ENCODE measurements at regions not wholly inside any gene's neighbourhood (a gene's known extent, or its start where the extent isn't known, plus 50 kb on each side); places are given as distances from the start of the nearest gene placed in this dataset.
"Not testable (repeated sequence)": the region's sequence is repeated elsewhere in the genome, so short reads cannot be mapped to it uniquely, and the experiment has no call there.

GRCh38 chr13:78061806-78062205, 143.2 kb upstream of the EDNRB start:
- Histone ChIP-seq H3K4me2 (ENCODE audit: low read depth, low read length, poor library complexity, severe bottlenecking) (no peak overlapping the region), H3K79me2 (ENCODE audit: insufficient read depth, low read length) (no peaks in the 10 kb centered on the region), H3K9ac (ENCODE audit: low read length) (no peak overlapping the region), H3K27me3 (ENCODE audit: low read length) (no peaks in the 10 kb centered on the region), H3K27ac (ENCODE audit: low read depth, low read length) (no peak overlapping the region), H3K9me2 (replicated peaks; ENCODE audit: insufficient read depth, low read length) (no peaks in the 10 kb centered on the region), H3K9me3 (ENCODE audit: insufficient read depth, low read length) (no peaks in the 10 kb centered on the region), H2AFZ (ENCODE audit: low read depth, low read length, severe bottlenecking) (no peak overlapping the region), H4K20me1 (ENCODE audit: low read depth, low read length) (no peaks in the 10 kb centered on the region), H3F3A (ENCODE audit: insufficient read depth) (no peaks in the 10 kb centered on the region), H3K36me3 (ENCODE audit: low read length) (no peaks in the 10 kb centered on the region), H3K4me3 (ENCODE audit: insufficient read depth, low read length, poor library complexity, severe bottlenecking) (no peak overlapping the region)
- TF ChIP-seq CTCF (IDR thresholded peaks at IDR 0.05; ENCODE audit: insufficient read depth, low read length, poor library complexity, severe bottlenecking) (no peak), EZH2phosphoT487 (conservative IDR thresholded peaks at IDR 0.05; ENCODE audit: low read length) (no peak)

DNA sequence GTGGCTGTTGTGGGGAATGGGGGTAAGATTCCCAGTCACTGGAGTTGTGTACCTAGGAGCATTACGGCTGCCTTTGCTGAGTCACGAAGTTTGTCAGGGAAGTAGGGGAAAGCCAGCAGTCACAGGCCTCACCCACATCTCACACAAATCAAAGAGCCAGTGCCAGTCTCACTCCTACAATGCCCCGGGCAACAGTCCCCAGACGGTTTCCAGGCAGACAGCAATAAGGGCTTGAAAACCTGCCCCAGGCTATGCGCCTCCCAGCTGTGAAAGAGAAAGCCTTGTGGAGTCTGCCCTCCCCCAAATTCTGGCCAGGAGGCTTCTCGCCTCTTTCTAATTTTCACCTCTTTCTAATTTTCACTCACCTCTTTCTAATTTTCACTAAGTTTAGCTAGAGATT, 142.3 kb upstream of the EDNRB start:
- Histone ChIP-seq H4K20me1 (ENCODE audit: low read depth, low read length) (no peaks in the 10 kb centered on the region), H3K27ac (ENCODE audit: low read depth, low read length) (no peak overlapping the region), H3K9ac (ENCODE audit: low read length) (no peak overlapping the region), H3K27me3 (ENCODE audit: low read length) (no peaks in the 10 kb centered on the region), H3K4me2 (ENCODE audit: low read depth, low read length, poor library complexity, severe bottlenecking) (no peak overlapping the region), H3K36me3 (ENCODE audit: low read length) (no peaks in the 10 kb centered on the region), H2AFZ (ENCODE audit: low read depth, low read length, severe bottlenecking) (no peak overlapping the region), H3K9me2 (replicated peaks; ENCODE audit: insufficient read depth, low read length) (no peaks in the 10 kb centered on the region), H3K9me3 (ENCODE audit: insufficient read depth, low read length) (no peaks in the 10 kb centered on the region), H3K79me2 (ENCODE audit: insufficient read depth, low read length) (no peaks in the 10 kb centered on the region), H3F3A (ENCODE audit: insufficient read depth) (no peaks in the 10 kb centered on the region), H3K4me3 (ENCODE audit: insufficient read depth, low read length, poor library complexity, severe bottlenecking) (no peak overlapping the region)
- TF ChIP-seq CTCF (IDR thresholded peaks at IDR 0.05; ENCODE audit: insufficient read depth, low read length, poor library complexity, severe bottlenecking) (no peak), EZH2phosphoT487 (conservative IDR thresholded peaks at IDR 0.05; ENCODE audit: low read length) (no peak)

DNA sequence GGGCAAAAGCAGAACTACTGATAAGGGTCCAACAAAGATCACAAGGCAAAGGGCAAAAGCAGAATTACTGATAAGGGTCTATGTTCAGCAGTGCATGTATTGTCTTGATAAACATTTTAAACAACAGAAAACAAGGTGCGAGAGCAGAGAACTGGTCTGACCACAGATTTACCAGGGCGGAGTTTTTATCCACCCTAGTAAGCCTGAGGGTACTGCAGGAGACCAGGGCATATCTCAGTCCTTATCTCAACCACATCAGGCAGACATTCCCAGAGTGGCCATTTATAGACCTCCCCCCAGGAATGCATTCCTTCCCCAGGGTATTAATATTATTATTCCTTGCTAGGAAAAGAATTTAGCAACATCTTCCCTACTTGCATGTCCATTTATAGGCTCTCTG, 138.2 kb upstream of the EDNRB start:
- not testable (repeated sequence) for H3K9me2 ChIP-seq (replicated peaks; ENCODE audit: insufficient read depth, low read length); H3K9ac ChIP-seq (ENCODE audit: low read length); H4K20me1 ChIP-seq (ENCODE audit: low read depth, low read length); H3K36me3 ChIP-seq (ENCODE audit: low read length); H3K4me2 ChIP-seq (ENCODE audit: low read depth, low read length, poor library complexity, severe bottlenecking); H3K79me2 ChIP-seq (ENCODE audit: insufficient read depth, low read length); H2AFZ ChIP-seq (ENCODE audit: low read depth, low read length, severe bottlenecking); H3K4me3 ChIP-seq (ENCODE audit: insufficient read depth, low read length, poor library complexity, severe bottlenecking); H3K27me3 ChIP-seq (ENCODE audit: low read length); H3K27ac ChIP-seq (ENCODE audit: low read depth, low read length); H3K9me3 ChIP-seq (ENCODE audit: insufficient read depth, low read length); H3F3A ChIP-seq (ENCODE audit: insufficient read depth)

GRCh38 chr13:78054157-78054556, 135.5 kb upstream of the EDNRB start:
- H3K27ac ChIP-seq (ENCODE audit: low read depth, low read length): no peak overlapping the region
- H3K9me2 ChIP-seq (replicated peaks; ENCODE audit: insufficient read depth, low read length): no peaks in the 10 kb centered on the region
- no peak overlapping the region for H3K9ac ChIP-seq (ENCODE audit: low read length)
- H3F3A ChIP-seq (ENCODE audit: insufficient read depth): no peaks in the 10 kb centered on the region
- TF ChIP-seq EZH2phosphoT487 (conservative IDR thresholded peaks at IDR 0.05; ENCODE audit: low read length) (no peak), CTCF (IDR thresholded peaks at IDR 0.05; ENCODE audit: insufficient read depth, low read length, poor library complexity, severe bottlenecking) (no peak)
- no peaks in the 10 kb centered on the region for H3K9me3 ChIP-seq (ENCODE audit: insufficient read depth, low read length)
- no peak overlapping the region for H3K4me2 ChIP-seq (ENCODE audit: low read depth, low read length, poor library complexity, severe bottlenecking)
- no peaks in the 10 kb centered on the region for H3K79me2 ChIP-seq (ENCODE audit: insufficient read depth, low read length)
- no peaks in the 10 kb centered on the region for H3K36me3 ChIP-seq (ENCODE audit: low read length)
- H3K4me3 ChIP-seq (ENCODE audit: insufficient read depth, low read length, poor library complexity, severe bottlenecking): no peak overlapping the region
- no peaks in the 10 kb centered on the region for H3K27me3 ChIP-seq (ENCODE audit: low read length)
- H4K20me1 ChIP-seq (ENCODE audit: low read depth, low read length): no peaks in the 10 kb centered on the region
- no peak overlapping the region for H2AFZ ChIP-seq (ENCODE audit: low read depth, low read length, severe bottlenecking)
